ENCODE measurements at regions not wholly inside any gene's neighbourhood (a gene's known extent, or its start where the extent isn't known, plus 50 kb on each side); places are given as distances from the start of the nearest gene placed in this dataset.
"Not testable (repeated sequence)": the region's sequence is repeated elsewhere in the genome, so short reads cannot be mapped to it uniquely, and the experiment has no call there.

- Mint-ChIP-seq H3K27ac (no peak overlapping the region), H3K27me3 (ENCODE audit: insufficient read depth) (no peaks in the 10 kb centered on the region), H3K4me3 (no peak overlapping the region), H3K4me1 (ENCODE audit: low read depth) (no peaks in the 10 kb centered on the region), H3K9me3 (peaks cover 24% of the 10 kb centered on the region), H3K36me3 (ENCODE audit: low read depth) (no peaks in the 10 kb centered on the region)
- DNase-seq (ENCODE audit: low spot score): no peak
- intact Hi-C loops (cut with micrococcal nuclease): no loop called here
Measured at GRCh38 chr5:116746668-116747067, 172.0 kb upstream of the SEMA6A start.

DNA sequence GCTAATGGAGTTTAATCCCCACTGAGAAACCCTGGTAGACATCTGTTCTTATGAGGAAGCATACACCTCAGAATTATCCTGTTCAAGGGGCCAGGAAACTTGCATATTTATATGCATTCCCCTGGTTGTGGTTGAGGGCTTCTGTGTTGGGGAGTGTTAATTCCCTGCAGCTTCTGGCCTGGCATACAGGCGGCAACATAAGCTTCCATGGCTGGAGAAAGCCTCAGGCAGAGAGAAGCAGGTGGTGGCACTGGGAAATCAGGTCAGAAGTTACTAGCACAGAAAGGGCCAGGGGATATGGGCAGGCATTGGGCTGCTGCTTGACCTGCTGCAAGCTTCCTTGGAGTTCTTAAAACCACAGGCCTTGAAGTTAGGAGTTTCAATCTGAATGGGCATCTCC is 166.1 kb upstream of the SEMA6A start:
- Mint-ChIP-seq H3K4me3 (no peak overlapping the region), H3K36me3 (ENCODE audit: low read depth) (no peaks in the 10 kb centered on the region)
- intact Hi-C loops (cut with micrococcal nuclease): no loop called here

DNA sequence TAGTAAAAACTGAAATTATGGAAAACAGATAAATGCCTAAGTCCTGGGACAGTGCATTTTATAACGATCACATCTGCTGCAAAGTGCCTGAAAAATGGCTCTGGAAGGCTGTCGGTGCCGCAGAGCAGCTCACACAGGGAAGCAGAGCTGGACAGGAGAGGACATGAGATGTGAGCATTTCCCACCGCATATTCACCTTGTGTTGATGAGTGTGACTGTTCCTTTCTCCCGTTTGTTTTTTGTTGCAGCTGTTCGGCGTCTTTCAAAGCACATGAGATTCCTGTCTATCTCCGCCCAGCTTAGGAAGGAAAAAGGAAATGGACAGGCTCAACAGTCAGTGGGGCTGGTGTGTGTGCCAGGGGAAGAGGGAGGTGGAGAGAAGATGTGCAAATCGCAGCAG is 164.9 kb upstream of the SEMA6A start:
- intact Hi-C loops (cut with micrococcal nuclease): no loop called here
- Mint-ChIP-seq H3K4me3 (no peak overlapping the region), H3K27me3 (ENCODE audit: insufficient read depth) (peaks cover 2% of the 10 kb centered on the region), H3K27ac (no peak overlapping the region), H3K36me3 (ENCODE audit: low read depth) (no peaks in the 10 kb centered on the region), H3K4me1 (ENCODE audit: low read depth) (no peaks in the 10 kb centered on the region), H3K9me3 (peaks cover 17% of the 10 kb centered on the region)
- DNase-seq (ENCODE audit: low spot score): no peak

More for the DNA sequence above, 166.1 kb upstream of the SEMA6A start:
- no peak for DNase-seq (ENCODE audit: low spot score)
- Mint-ChIP-seq H3K27me3 (ENCODE audit: insufficient read depth) (no peaks in the 10 kb centered on the region), H3K9me3 (peaks cover 24% of the 10 kb centered on the region), H3K4me1 (ENCODE audit: low read depth) (no peaks in the 10 kb centered on the region), H3K27ac (no peak overlapping the region)

DNA sequence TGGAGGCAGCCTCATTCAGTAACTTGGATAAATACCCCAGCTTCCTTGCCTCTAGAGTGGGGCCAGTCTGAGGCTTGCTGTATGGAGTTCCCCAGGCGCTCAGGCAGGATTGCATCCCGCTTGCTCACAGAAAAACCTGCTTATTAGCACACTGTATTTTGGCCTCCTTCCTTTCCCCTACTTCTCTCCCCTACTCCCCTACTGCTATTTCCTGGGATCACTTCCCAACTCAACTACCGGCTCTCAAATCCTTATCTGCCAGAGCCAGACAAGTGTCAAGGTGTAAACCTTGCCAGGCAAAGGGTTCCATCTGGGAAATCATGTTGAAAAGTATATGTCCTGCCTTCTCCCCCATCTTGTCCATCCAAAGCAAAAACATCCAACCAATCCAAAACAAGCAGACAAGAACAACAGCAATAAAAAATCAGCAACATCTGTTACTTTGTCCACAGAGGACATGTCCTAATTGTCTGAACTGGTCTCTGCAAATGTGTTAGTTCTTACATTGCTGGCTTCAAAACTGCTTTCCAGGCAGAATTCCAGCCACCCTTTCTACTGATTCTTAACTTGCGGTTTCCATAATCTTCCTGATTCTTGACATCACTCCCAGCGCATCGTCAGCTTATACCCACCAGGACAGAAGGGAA is 164.1 kb upstream of the SEMA6A start:
- H3K27ac Mint-ChIP-seq: no peak overlapping the region
- no peak for DNase-seq (ENCODE audit: low spot score)
- no peaks in the 10 kb centered on the region for H3K36me3 Mint-ChIP-seq (ENCODE audit: low read depth)
- intact Hi-C loops (cut with micrococcal nuclease): no loop called here
- peaks cover 2% of the 10 kb centered on the region for H3K27me3 Mint-ChIP-seq (ENCODE audit: insufficient read depth)
- no peak overlapping the region for H3K4me3 Mint-ChIP-seq
- no peaks in the 10 kb centered on the region for H3K4me1 Mint-ChIP-seq (ENCODE audit: low read depth)
- H3K9me3 Mint-ChIP-seq: peaks cover 10% of the 10 kb centered on the region

- Mint-ChIP-seq H3K36me3 (ENCODE audit: low read depth) (no peaks in the 10 kb centered on the region), H3K27me3 (ENCODE audit: insufficient read depth) (peaks cover 2% of the 10 kb centered on the region), H3K4me3 (no peak overlapping the region), H3K9me3 (peaks cover 6% of the 10 kb centered on the region), H3K27ac (no peak overlapping the region), H3K4me1 (ENCODE audit: low read depth) (no peaks in the 10 kb centered on the region)
- DNase-seq (ENCODE audit: low spot score): no peak
- intact Hi-C loops (cut with micrococcal nuclease): no loop called here
Measured at GRCh38 chr5:116738239-116738614, 163.6 kb upstream of the SEMA6A start.

DNA sequence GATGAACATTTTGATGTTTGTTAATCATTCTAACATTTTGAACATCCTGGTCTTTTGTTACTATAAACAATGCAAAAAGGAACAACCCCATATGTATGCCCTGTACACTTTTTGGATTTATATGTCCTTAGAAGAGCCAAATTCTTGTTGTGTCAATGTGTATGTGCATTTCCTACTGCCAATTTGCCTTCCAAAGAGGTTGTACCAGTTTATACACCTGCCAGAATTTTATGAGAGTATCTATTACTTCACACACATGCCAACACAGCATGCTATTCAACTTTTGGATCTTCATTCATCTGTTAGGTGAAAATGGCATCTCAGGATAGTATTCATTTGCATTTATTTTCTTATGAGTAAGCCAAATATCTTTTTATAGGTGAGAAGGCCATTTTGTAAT is 162.0 kb upstream of the SEMA6A start:
- no peaks in the 10 kb centered on the region for H3K9me3 Mint-ChIP-seq
- no peak overlapping the region for H3K27ac Mint-ChIP-seq
- no peak for DNase-seq (ENCODE audit: low spot score)
- H3K36me3 Mint-ChIP-seq (ENCODE audit: low read depth): no peaks in the 10 kb centered on the region
- H3K4me1 Mint-ChIP-seq (ENCODE audit: low read depth): no peaks in the 10 kb centered on the region
- no peak overlapping the region for H3K4me3 Mint-ChIP-seq
- H3K27me3 Mint-ChIP-seq (ENCODE audit: insufficient read depth): peaks cover 2% of the 10 kb centered on the region
- intact Hi-C loops (cut with micrococcal nuclease): no loop called here

- Mint-ChIP-seq H3K9me3 (no peaks in the 10 kb centered on the region), H3K4me3 (no peak overlapping the region), H3K36me3 (ENCODE audit: low read depth) (no peaks in the 10 kb centered on the region), H3K4me1 (ENCODE audit: low read depth) (no peaks in the 10 kb centered on the region), H3K27ac (no peak overlapping the region), H3K27me3 (ENCODE audit: insufficient read depth) (peaks cover 6% of the 10 kb centered on the region)
- intact Hi-C loops (cut with micrococcal nuclease): no loop called here
- no peak for DNase-seq (ENCODE audit: low spot score)
Measured at GRCh38 chr5:116733991-116734975, 159.7 kb upstream of the SEMA6A start.

GRCh38 chr5:116732591-116732990 is 158.0 kb upstream of the SEMA6A start:
- intact Hi-C loops (cut with micrococcal nuclease): no loop called here
- H3K36me3 Mint-ChIP-seq (ENCODE audit: low read depth): no peaks in the 10 kb centered on the region
- no peak for DNase-seq (ENCODE audit: low spot score)

DNA sequence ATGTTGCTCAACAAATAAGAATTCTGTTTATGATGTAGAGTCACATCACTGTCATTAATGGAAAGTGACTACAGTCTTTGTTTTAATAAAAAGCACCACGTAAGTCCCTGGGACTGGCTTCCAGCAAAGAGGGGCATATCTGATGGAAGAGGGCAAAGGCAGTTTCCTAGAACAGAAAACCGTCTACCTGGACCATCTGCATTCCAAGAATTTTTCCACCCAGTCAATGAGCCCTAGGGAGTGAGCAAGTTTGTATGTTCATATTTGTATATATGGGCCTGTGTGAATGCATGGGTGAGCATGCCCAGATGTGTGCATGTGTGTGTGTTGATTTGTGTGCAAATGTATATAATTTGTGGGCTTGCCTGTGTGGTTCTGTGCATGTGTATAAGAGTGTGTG is 156.8 kb upstream of the SEMA6A start:
- H3K36me3 Mint-ChIP-seq (ENCODE audit: low read depth): no peaks in the 10 kb centered on the region
- H3K9me3 Mint-ChIP-seq: no peaks in the 10 kb centered on the region
- H3K4me3 Mint-ChIP-seq: no peak overlapping the region
- intact Hi-C loops (cut with micrococcal nuclease): no loop called here
- H3K27ac Mint-ChIP-seq: no peak overlapping the region
- H3K27me3 Mint-ChIP-seq (ENCODE audit: insufficient read depth): peaks cover 7% of the 10 kb centered on the region
- no peaks in the 10 kb centered on the region for H3K4me1 Mint-ChIP-seq (ENCODE audit: low read depth)
- no peak for DNase-seq (ENCODE audit: low spot score)

More at GRCh38 chr5:116732591-116732990, 158.0 kb upstream of the SEMA6A start:
- no peaks in the 10 kb centered on the region for H3K4me1 Mint-ChIP-seq (ENCODE audit: low read depth)
- no peak overlapping the region for H3K27ac Mint-ChIP-seq
- H3K4me3 Mint-ChIP-seq: no peak overlapping the region
- H3K9me3 Mint-ChIP-seq: no peaks in the 10 kb centered on the region
- H3K27me3 Mint-ChIP-seq (ENCODE audit: insufficient read depth): peaks cover 7% of the 10 kb centered on the region

GRCh38 chr5:116730706-116731105 is 156.1 kb upstream of the SEMA6A start:
- intact Hi-C loops (cut with micrococcal nuclease): no loop called here
- peaks cover 7% of the 10 kb centered on the region for H3K27me3 Mint-ChIP-seq (ENCODE audit: insufficient read depth)
- DNase-seq (ENCODE audit: low spot score): no peak
- no peak overlapping the region for H3K4me3 Mint-ChIP-seq
- no peaks in the 10 kb centered on the region for H3K9me3 Mint-ChIP-seq
- no peak overlapping the region for H3K27ac Mint-ChIP-seq
- no peaks in the 10 kb centered on the region for H3K36me3 Mint-ChIP-seq (ENCODE audit: low read depth)
- H3K4me1 Mint-ChIP-seq (ENCODE audit: low read depth): no peaks in the 10 kb centered on the region

DNA sequence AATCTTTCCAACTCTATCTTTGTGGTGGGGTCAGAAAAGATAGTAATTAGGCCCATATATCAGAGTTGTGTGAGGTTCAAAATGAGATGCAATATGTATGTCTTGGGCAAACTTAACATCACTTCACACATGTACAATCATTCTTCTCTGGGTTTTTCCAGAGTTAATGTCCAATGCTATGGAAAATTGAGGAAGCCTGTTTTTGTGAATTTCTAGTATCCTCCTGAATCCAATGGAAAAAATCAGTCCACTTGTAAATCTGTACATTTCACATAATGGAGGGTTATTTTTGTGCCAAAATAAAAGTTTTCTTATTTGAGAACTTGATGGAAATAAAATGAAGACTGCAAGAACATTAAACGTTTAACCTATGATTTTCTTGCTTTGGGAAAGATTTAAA is 155.6 kb upstream of the SEMA6A start:
- no peak for DNase-seq (ENCODE audit: low spot score)
- intact Hi-C loops (cut with micrococcal nuclease): no loop called here
- H3K27ac Mint-ChIP-seq: no peak overlapping the region
- H3K36me3 Mint-ChIP-seq (ENCODE audit: low read depth): no peaks in the 10 kb centered on the region
- peaks cover 6% of the 10 kb centered on the region for H3K27me3 Mint-ChIP-seq (ENCODE audit: insufficient read depth)
- no peaks in the 10 kb centered on the region for H3K9me3 Mint-ChIP-seq
- no peak overlapping the region for H3K4me3 Mint-ChIP-seq
- no peaks in the 10 kb centered on the region for H3K4me1 Mint-ChIP-seq (ENCODE audit: low read depth)

- intact Hi-C loops (cut with micrococcal nuclease): no loop called here
- no peaks in the 10 kb centered on the region for H3K9me3 Mint-ChIP-seq
Measured at GRCh38 chr5:116727248-116727647, 152.6 kb upstream of the SEMA6A start.

GRCh38 chr5:116726180-116726579 is 151.6 kb upstream of the SEMA6A start:
- H3K27ac Mint-ChIP-seq; H3K4me3 Mint-ChIP-seq; H3K27me3 Mint-ChIP-seq (ENCODE audit: insufficient read depth); H3K36me3 Mint-ChIP-seq (ENCODE audit: low read depth); intact Hi-C loops (cut with micrococcal nuclease); H3K4me1 Mint-ChIP-seq (ENCODE audit: low read depth); DNase-seq (ENCODE audit: low spot score); H3K9me3 Mint-ChIP-seq: not testable (repeated sequence)

More at GRCh38 chr5:116727248-116727647, 152.6 kb upstream of the SEMA6A start:
- Mint-ChIP-seq H3K36me3 (ENCODE audit: low read depth) (no peaks in the 10 kb centered on the region), H3K4me1 (ENCODE audit: low read depth) (no peaks in the 10 kb centered on the region), H3K27ac (no peak overlapping the region), H3K4me3 (no peak overlapping the region), H3K27me3 (ENCODE audit: insufficient read depth) (peaks cover 8% of the 10 kb centered on the region)
- DNase-seq (ENCODE audit: low spot score): no peak
